CD4-positive, alpha-beta T cell (primary cell): ENCODE measurements at regions not wholly inside any gene's neighbourhood (a gene's known extent, or its start where the extent isn't known, plus 50 kb on each side); places are given as distances from the start of the nearest gene placed in this dataset.

Experiments
- ATAC-seq: fragments of 200-7000 bp; cut with Tn5 transposase; one replicate; pipeline ENCODE4 v1.10.0; 2022; ENCODE audit warnings: mild to moderate bottlenecking; ENCODE audit not compliant: poor library complexity
- CTCF ChIA-PET: fragments of 350-600 bp; sonication (Branson Sonifier 250); formaldehyde crosslinking; loops from one replicate; lab custom pipeline; 2021; ENCODE audit warnings: antibody characterized with exemption, inconsistent platforms; lab: Charles Lee
- POLR2A ChIA-PET: fragments of 350-600 bp; sonication (Branson Sonifier 250); formaldehyde crosslinking; loops from one replicate; lab custom pipeline; 2021; ENCODE audit warnings: antibody characterized with exemption, inconsistent platforms; lab: Charles Lee
- DNase-seq, 14 experiments: peaks; one replicate each; pipeline ENCODE4 v3.0.0-alpha.2; 2013 to 2020; ENCODE audit warnings: mixed read lengths in 2 of 14
- H3K27ac ChIP-seq, 2 donors: one replicate each; pipeline versions ENCODE4 v1.5.1 to v1.7.0; 2013; ENCODE audit warnings: low read length in 2 of 2, low read depth in 1 of 2, mild to moderate bottlenecking in 1 of 2
- H3K27me3 ChIP-seq, 2 experiments: 1 replicate in 1 of 2; 2 replicates in 1 of 2; pipeline versions ENCODE4 v1.6.1 to v1.7.0; 2013; ENCODE audit warnings: low read length in 2 of 2, control low read depth in 1 of 2, mild to moderate bottlenecking in 1 of 2, moderate library complexity in 1 of 2; ENCODE audit not compliant: insufficient read depth in 2 of 2, control insufficient read depth in 1 of 2
- H3K36me3 ChIP-seq: one replicate; pipeline ENCODE4 v1.6.1; 2013; ENCODE audit warnings: low read length, control low read depth; ENCODE audit not compliant: insufficient read depth
- H3K4me1 ChIP-seq: one replicate; pipeline ENCODE4 v1.6.1; 2013; ENCODE audit warnings: low read length, control low read depth; ENCODE audit not compliant: insufficient read depth
- H3K4me3 ChIP-seq: one replicate; pipeline ENCODE4 v1.5.1; 2013; ENCODE audit warnings: mild to moderate bottlenecking, low read length, moderate library complexity
- H3K9me3 ChIP-seq, 2 experiments: 1 replicate in 1 of 2; 2 replicates in 1 of 2; pipeline versions ENCODE4 v1.6.1 to v1.7.0; 2013; ENCODE audit warnings: low read length in 2 of 2, mild to moderate bottlenecking in 2 of 2, control low read depth in 1 of 2, moderate library complexity in 1 of 2; ENCODE audit not compliant: control insufficient read depth in 1 of 2, insufficient read depth in 1 of 2
- H3K27ac Mint-ChIP-seq: one replicate; pipeline ENCODE4 v1.8.0; 2020; ENCODE audit warnings: mixed read lengths
- H3K27me3 Mint-ChIP-seq: one replicate; pipeline ENCODE4 v1.8.0; 2021; ENCODE audit warnings: mixed read lengths
- H3K36me3 Mint-ChIP-seq: one replicate; pipeline ENCODE4 v1.8.0; 2021; ENCODE audit warnings: low read depth, mixed read lengths
- H3K4me1 Mint-ChIP-seq: one replicate; pipeline ENCODE4 v1.8.0; 2021; ENCODE audit warnings: low read depth, mixed read lengths
- H3K4me3 Mint-ChIP-seq: one replicate; pipeline ENCODE4 v1.8.0; 2020; ENCODE audit warnings: mild to moderate bottlenecking, mixed read lengths
- H3K9me3 Mint-ChIP-seq: one replicate; pipeline ENCODE4 v1.8.0; 2020; ENCODE audit warnings: mixed read lengths
- CTCF ChIP-seq: fragments of 200-600 bp; IDR thresholded peaks from one replicate; pipeline ENCODE4 v1.8.0; 2022; ENCODE audit warnings: antibody characterized with exemption, mild to moderate bottlenecking
- intact Hi-C, 2 experiments: fragments of 100-400 bp; cut with DNase I in 1 of 2; cut with micrococcal nuclease in 1 of 2; formaldehyde crosslinking; loops; one replicate each; pipeline versions ENCODE4 v1.15.1 to v1.9.0; 2023 to 2025; cut with DNase I, micrococcal nuclease

GRCh38 chr20:7817286-7817685 lies 123.0 kb downstream of the HAO1 start:
- H3K27me3 ChIP-seq, result no peaks in the 10 kb centered on the region
- H3K9me3 ChIP-seq, result no peaks in the 10 kb centered on the region
- Mint-ChIP-seq H3K27me3 (peaks cover 6% of the 10 kb centered on the region), H3K4me1 (no peaks in the 10 kb centered on the region), H3K4me3 (no peak overlapping the region), H3K27ac (no peak overlapping the region), H3K9me3 (peaks cover 6% of the 10 kb centered on the region), H3K36me3 (no peaks in the 10 kb centered on the region)
- H3K4me3 ChIP-seq, result no peak overlapping the region
- ATAC-seq, result no peak
- no peaks in the 10 kb centered on the region for H3K4me1 ChIP-seq
- no peak overlapping the region for H3K27ac ChIP-seq
- POLR2A ChIA-PET, result no interaction called here
- intact Hi-C loops, result no loop called here
- DNase-seq, result no peak
- CTCF ChIA-PET, result no interaction called here
- no peaks in the 10 kb centered on the region for H3K36me3 ChIP-seq
- TF ChIP-seq CTCF, result no peak

GRCh38 chr20:7818477-7818876 lies 121.8 kb downstream of the HAO1 start:
- Histone ChIP-seq H3K9me3 (no peaks in the 10 kb centered on the region), H3K27me3 (no peaks in the 10 kb centered on the region), H3K4me1 (no peaks in the 10 kb centered on the region), H3K4me3 (no peak overlapping the region), H3K36me3 (no peaks in the 10 kb centered on the region), H3K27ac (no peak overlapping the region)
- H3K36me3 Mint-ChIP-seq, result no peaks in the 10 kb centered on the region
- no peak overlapping the region for H3K27ac Mint-ChIP-seq
- H3K4me1 Mint-ChIP-seq, result no peaks in the 10 kb centered on the region
- TF ChIP-seq CTCF, result no peak
- H3K27me3 Mint-ChIP-seq, result peaks cover 6% of the 10 kb centered on the region
- H3K4me3 Mint-ChIP-seq, result no peak overlapping the region
- ChIA-PET POLR2A (no interaction called here), CTCF (no interaction called here)
- ATAC-seq (no peak), DNase-seq (no peak)
- intact Hi-C loops, result no loop called here
- H3K9me3 Mint-ChIP-seq, result peaks cover 6% of the 10 kb centered on the region

- Histone ChIP-seq H3K4me1 (no peaks in the 10 kb centered on the region), H3K9me3 (no peaks in the 10 kb centered on the region), H3K27me3 (no peaks in the 10 kb centered on the region), H3K4me3 (no peak overlapping the region), H3K27ac (no peak overlapping the region), H3K36me3 (no peaks in the 10 kb centered on the region)
- Mint-ChIP-seq H3K27me3 (peaks cover 6% of the 10 kb centered on the region), H3K27ac (no peak overlapping the region), H3K9me3 (peaks cover 4% of the 10 kb centered on the region), H3K36me3 (no peaks in the 10 kb centered on the region), H3K4me1 (no peaks in the 10 kb centered on the region), H3K4me3 (no peak overlapping the region)
- no peak for TF ChIP-seq CTCF
- DNase-seq (no peak), ATAC-seq (no peak)
- intact Hi-C loops, result no loop called here
- CTCF ChIA-PET, result no interaction called here
- POLR2A ChIA-PET, result no interaction called here
Measured at GRCh38 chr20:7820897-7821296, 119.4 kb downstream of the HAO1 start.
